ENCODE measurements at regions not wholly inside any gene's neighbourhood (a gene's known extent, or its start where the extent isn't known, plus 50 kb on each side); places are given as distances from the start of the nearest gene placed in this dataset.

- TF ChIP-seq KDM5A (IDR thresholded peaks at IDR 0.05; ENCODE audit: low read length): no peak
- no peak for TF ChIP-seq EGR1 (IDR thresholded peaks at IDR 0.05; ENCODE audit: borderline replicate concordance, low read depth, low read length)
- no peak for TF ChIP-seq SP4 (IDR thresholded peaks at IDR 0.05; ENCODE audit: low read length)
- no peak for TF ChIP-seq CBX5 (IDR thresholded peaks at IDR 0.05; ENCODE audit: low read depth, low read length)
- TF ChIP-seq, protein P1, sequence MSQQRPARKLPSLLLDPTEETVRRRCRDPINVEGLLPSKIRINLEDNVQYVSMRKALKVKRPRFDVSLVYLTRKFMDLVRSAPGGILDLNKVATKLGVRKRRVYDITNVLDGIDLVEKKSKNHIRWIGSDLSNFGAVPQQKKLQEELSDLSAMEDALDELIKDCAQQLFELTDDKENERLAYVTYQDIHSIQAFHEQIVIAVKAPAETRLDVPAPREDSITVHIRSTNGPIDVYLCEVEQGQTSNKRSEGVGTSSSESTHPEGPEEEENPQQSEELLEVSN (IDR thresholded peaks at IDR 0.05): no peak
These were observed 1486.8 kb downstream of the EFNB2 start (continued) for GRCh38 chr13:105048677-105049076.
